Heart right ventricle (tissue), 16 donors: ENCODE measurements at regions not wholly inside any gene's neighbourhood (a gene's known extent, or its start where the extent isn't known, plus 50 kb on each side); places are given as distances from the start of the nearest gene placed in this dataset.

Experiments used
- ATAC-seq, 8 donors: fragments of 200-7000 bp; cut with Tn5 transposase; one replicate each; pipeline ENCODE4 v1.9.1; 2020; ENCODE audit warnings: mild to moderate bottlenecking in 8 of 8, moderate library complexity in 8 of 8, moderate number of reproducible peaks in 1 of 8
- DNase-seq, 2 donors: peaks; one replicate each; pipeline ENCODE4 v3.0.0-alpha.2; 2020
- H3K27ac ChIP-seq, 10 donors: fragments of 200-600 bp; sonication (generic) in 2 of 10; one replicate each; pipeline versions ENCODE4 v1.5.0 to v1.8.0; 2020 to 2022; ENCODE audit warnings: mild to moderate bottlenecking in 3 of 10
- H3K27me3 ChIP-seq, 7 donors: fragments of 200-600 bp; one replicate each; pipeline ENCODE4 v1.8.0; 2021 to 2022; ENCODE audit warnings: mild to moderate bottlenecking in 2 of 7
- H3K36me3 ChIP-seq, 9 donors: fragments of 200-600 bp; sonication (generic) in 1 of 9; one replicate each; pipeline versions ENCODE4 v1.5.0 to v1.8.0; 2020 to 2022; ENCODE audit warnings: mild to moderate bottlenecking in 2 of 9
- H3K4me1 ChIP-seq, 9 donors: fragments of 200-600 bp; sonication (generic) in 1 of 9; one replicate each; pipeline versions ENCODE4 v1.5.0 to v1.8.0; 2020 to 2022; ENCODE audit warnings: mild to moderate bottlenecking in 4 of 9
- H3K4me3 ChIP-seq, 10 donors: fragments of 200-600 bp; sonication (generic) in 2 of 10; one replicate each; pipeline versions ENCODE4 v1.5.0 to v1.8.0; 2020 to 2022; ENCODE audit warnings: mild to moderate bottlenecking in 7 of 10, moderate library complexity in 2 of 10
- H3K9me3 ChIP-seq, 11 donors: fragments of 200-600 bp in 10 of 11; sonication (generic) in 2 of 11; one replicate each; pipeline versions ENCODE4 v1.5.0 to v1.8.0; 2013 to 2022; ENCODE audit warnings: mild to moderate bottlenecking in 2 of 11, control low read depth in 1 of 11, moderate library complexity in 1 of 11
- WGBS, 2 donors: extraction: QIAGEN DNeasy Blood & Tissue Kit; methylation state at CpG; one replicate each; pipeline ENCODE4 v1.1.7; 2013; ENCODE audit warnings: inconsistent platforms in 1 of 2; 5-methylcytosine and 5-hydroxymethylcytosine counted together
- intact Hi-C, 10 donors: fragments of 100-400 bp; cut with DNase I; formaldehyde crosslinking; loops; one replicate each; pipeline versions ENCODE4 v1.11.1 to v1.14.2; 2022
- TF ChIP-seq, protein P1 (sequence below), 9 donors: fragments of 200-600 bp; sonication (generic) in 2 of 9; IDR thresholded peaks; one replicate each; pipeline versions ENCODE4 v1.5.0 to v1.8.0; 2021 to 2022; ENCODE audit warnings: antibody characterized with exemption in 9 of 9, mild to moderate bottlenecking in 5 of 9, moderate library complexity in 1 of 9
- donor health status: Arrhythmogenic right ventricular cardiomyopathy.
- donor health status: ischemic (EF 13 %, LVEDD 7.1; RV severe dilation, severe dysfunction).
- donor health status: healthy with polysubstance abuse.
- donor health status: DM: no; HTN: yes; CAD: no.
- donor health status: DM: no; HTN: no; CAD: no.
- donor health status: ischemic (EF 25% LVEDD 6.9; RV normal size, moderate dysfunction).
- donor health status: ischemic (EF 25% LVEDD 5.7; RV mildly dilated, moderate dysfunction).
- donor health status: healthy.
- donor health status: DM: yes; HTN: yes; CAD: no.
- donor health status: Ischemic cardiomyopathy.
- donor health status: ischemic (EF 35%, LVEDD 5.7; RV mildly dilated, moderate dysfunction).
- donor health status: nonischemic (EF 11% LVEDD 7.7; RV severe dilation, severe dysfunction).
- donor health status: DM: yes; HTN: yes; CAD: no.
- donor health status: PGD.
- donor health status: ischemic (EF 29% LVEDD 5.4; RV normal size, mild dysfunction).
- donor health status: nonischemic (EF 23%, LVEDD 6.1; RV moderate dilation, normal function).

DNA sequence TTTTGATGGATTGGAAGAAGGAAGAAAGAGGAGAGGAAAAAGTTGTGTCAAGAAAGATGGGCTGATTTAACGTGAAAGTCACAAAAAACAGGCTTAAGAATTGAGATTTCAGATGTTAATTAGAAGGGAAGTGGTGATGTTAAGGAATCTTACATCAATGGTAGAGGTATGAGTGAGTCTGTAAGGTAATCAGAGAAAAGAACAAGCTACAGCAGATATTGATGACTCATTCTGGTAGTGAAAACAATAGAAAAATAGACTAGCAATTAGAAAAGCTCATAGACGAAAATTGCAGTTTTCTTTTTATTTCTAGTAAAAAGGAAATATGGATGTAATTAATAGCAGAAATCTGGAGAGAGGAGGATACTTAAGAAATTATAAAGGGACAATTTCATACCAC lies 559.6 kb downstream of the MCTP2 start:
- 57 to 61% methylated on average over 2 of the region's 2 CpGs for WGBS, 2 donors
- Histone ChIP-seq H3K27me3 (no peaks in the 10 kb centered on the region), H3K36me3 (no peaks in the 10 kb centered on the region), H3K9me3 (no peaks in the 10 kb centered on the region), H3K4me1 (no peaks in the 10 kb centered on the region), H3K4me3 (no peak overlapping the region), H3K27ac (no peak overlapping the region)
- ATAC-seq (no peak), DNase-seq (no peak)
- intact Hi-C loops = no loop called here
- TF ChIP-seq, protein P1, sequence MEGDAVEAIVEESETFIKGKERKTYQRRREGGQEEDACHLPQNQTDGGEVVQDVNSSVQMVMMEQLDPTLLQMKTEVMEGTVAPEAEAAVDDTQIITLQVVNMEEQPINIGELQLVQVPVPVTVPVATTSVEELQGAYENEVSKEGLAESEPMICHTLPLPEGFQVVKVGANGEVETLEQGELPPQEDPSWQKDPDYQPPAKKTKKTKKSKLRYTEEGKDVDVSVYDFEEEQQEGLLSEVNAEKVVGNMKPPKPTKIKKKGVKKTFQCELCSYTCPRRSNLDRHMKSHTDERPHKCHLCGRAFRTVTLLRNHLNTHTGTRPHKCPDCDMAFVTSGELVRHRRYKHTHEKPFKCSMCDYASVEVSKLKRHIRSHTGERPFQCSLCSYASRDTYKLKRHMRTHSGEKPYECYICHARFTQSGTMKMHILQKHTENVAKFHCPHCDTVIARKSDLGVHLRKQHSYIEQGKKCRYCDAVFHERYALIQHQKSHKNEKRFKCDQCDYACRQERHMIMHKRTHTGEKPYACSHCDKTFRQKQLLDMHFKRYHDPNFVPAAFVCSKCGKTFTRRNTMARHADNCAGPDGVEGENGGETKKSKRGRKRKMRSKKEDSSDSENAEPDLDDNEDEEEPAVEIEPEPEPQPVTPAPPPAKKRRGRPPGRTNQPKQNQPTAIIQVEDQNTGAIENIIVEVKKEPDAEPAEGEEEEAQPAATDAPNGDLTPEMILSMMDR (IDR thresholded peaks at IDR 0.05) = no peak

DNA sequence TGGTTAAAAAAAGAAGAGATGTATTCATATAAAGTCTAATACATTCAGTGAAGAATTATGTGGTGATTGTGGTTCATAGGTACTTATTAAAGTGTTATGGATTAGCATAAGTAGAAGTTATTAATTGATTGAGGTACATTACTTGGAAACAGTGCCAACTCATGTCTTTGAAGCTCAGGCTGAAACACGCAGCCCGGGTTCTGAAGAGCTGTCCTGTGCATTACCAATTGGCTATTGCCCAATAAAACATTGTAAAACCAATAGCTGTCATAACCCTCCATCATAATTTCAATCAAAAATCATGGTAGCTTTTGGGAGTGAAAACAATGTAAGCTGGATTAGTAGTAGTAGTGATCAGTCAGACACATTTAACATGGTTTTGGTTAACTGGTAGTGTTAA lies 560.1 kb downstream of the MCTP2 start:
- intact Hi-C loops = no loop called here
- Histone ChIP-seq H3K36me3 (no peaks in the 10 kb centered on the region), H3K27ac (no peak overlapping the region), H3K27me3 (no peaks in the 10 kb centered on the region), H3K4me3 (no peak overlapping the region), H3K4me1 (no peaks in the 10 kb centered on the region), H3K9me3 (no peaks in the 10 kb centered on the region)
- no peak for DNase-seq
- 91 to 94% methylated on average over 2 of the region's 2 CpGs for WGBS, 2 donors
- no peak for ATAC-seq
- TF ChIP-seq, protein P1 (IDR thresholded peaks at IDR 0.05) = no peak

DNA sequence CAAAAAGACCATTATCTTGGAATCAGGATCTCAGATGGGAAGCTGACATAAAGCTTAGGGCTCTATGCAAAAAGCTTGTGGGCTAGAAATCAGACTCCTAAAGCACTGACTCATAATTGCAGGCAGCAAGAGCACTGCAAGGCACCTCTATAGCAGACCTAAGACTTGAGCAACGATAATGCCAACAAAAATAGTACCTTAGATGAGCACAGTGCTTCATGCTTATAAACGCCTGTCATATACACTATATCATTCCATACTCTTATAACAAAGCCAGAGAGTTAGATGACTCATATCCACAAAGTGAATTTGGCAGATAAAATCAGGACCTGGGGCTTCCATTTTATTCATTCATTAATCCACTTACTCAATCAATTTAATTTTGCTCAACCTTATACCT lies 560.8 kb downstream of the MCTP2 start:
- TF ChIP-seq, protein P1 (IDR thresholded peaks at IDR 0.05) = no peak
- H3K4me3 ChIP-seq = no peak overlapping the region
- no peak for DNase-seq
- peaks cover 0 to 5% (median 0%) of the 10 kb centered on the region in 11 donors for H3K9me3 ChIP-seq
- ATAC-seq = no peak
- H3K27me3 ChIP-seq = no peaks in the 10 kb centered on the region
- no peak overlapping the region for H3K27ac ChIP-seq
- H3K36me3 ChIP-seq = no peaks in the 10 kb centered on the region
- 78 to 90% methylated on average over 2 of the region's 2 CpGs for WGBS, 2 donors
- intact Hi-C loops = no loop called here
- H3K4me1 ChIP-seq = no peaks in the 10 kb centered on the region

DNA sequence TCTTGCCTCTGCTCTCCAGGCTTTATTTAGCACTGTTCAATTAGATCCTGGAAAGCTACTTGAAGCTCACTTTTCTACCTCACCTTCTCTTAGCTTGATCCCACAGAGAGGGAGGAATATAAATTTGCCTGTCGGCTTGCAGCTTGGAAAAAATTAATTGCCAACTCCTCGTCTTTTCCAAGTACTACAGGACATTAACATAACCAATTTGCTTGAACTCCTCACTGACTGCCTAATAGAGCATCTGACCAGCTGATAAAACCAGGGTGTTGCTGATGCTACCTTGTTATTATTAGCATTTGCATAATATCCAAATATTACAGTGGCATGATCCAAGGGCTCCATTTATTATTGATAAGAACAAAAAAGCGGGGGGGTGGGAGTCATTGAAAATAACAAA lies 561.8 kb downstream of the MCTP2 start:
- H3K4me1 ChIP-seq = no peaks in the 10 kb centered on the region
- WGBS, 2 donors = 82 to 94% methylated on average over 3 of the region's 3 CpGs
- H3K27me3 ChIP-seq = no peaks in the 10 kb centered on the region
- TF ChIP-seq, protein P1 (IDR thresholded peaks at IDR 0.05) = no peak
- H3K9me3 ChIP-seq = peaks cover 0 to 15% (median 3%) of the 10 kb centered on the region in 11 donors
- no peak overlapping the region for H3K27ac ChIP-seq
- intact Hi-C loops = no loop called here
- no peak overlapping the region for H3K4me3 ChIP-seq
- H3K36me3 ChIP-seq = no peaks in the 10 kb centered on the region
- DNase-seq (no peak), ATAC-seq (no peak)

DNA sequence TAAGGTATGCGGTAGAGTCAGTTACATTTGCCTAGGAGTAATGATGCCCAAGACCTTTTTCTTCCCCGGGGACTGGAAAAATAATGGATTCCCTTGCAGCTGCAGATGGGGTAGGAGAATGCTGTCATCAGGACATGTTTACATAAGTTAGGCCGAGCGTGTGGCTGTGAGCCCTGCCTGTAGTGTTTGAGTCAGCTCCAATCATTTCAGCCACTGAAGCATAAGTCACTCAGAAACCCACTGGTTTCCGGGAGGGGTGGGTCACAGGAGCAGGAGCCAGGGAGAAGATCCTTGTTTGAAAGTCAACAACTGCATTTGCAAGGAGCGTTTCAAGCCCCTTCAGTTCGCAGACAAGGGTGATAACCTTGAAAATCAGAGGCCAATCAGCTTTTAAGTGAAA lies 562.3 kb downstream of the MCTP2 start:
- ATAC-seq (no peak), DNase-seq (no peak)
- Histone ChIP-seq H3K27ac (no peak overlapping the region), H3K4me1 (no peaks in the 10 kb centered on the region), H3K36me3 (no peaks in the 10 kb centered on the region), H3K9me3 (peaks cover 0 to 19% (median 7%) of the 10 kb centered on the region in 11 donors), H3K27me3 (no peaks in the 10 kb centered on the region), H3K4me3 (no peak overlapping the region)
- intact Hi-C loops = no loop called here
- TF ChIP-seq, protein P1 (IDR thresholded peaks at IDR 0.05) = no peak
- WGBS, 2 donors = 72% methylated on average over 7 of the region's 7 CpGs
